GM12865 (cell line): ENCODE measurements at regions not wholly inside any gene's neighbourhood (a gene's known extent, or its start where the extent isn't known, plus 50 kb on each side); places are given as distances from the start of the nearest gene placed in this dataset.

ENCODE experiments used
- DNase-seq: peaks from one replicate; pipeline ENCODE4 v3.0.0; 2010; ENCODE audit warnings: low read depth
- H3K4me3 ChIP-seq: 2 replicates; pipeline ENCODE4 v1.5.1; 2011; ENCODE audit warnings: mild to moderate bottlenecking, low read depth, low read length, control low read depth
- CTCF ChIP-seq: IDR thresholded peaks from 2 replicates; pipeline ENCODE4 v1.5.1; 2011; ENCODE audit warnings: low read length, control low read depth, low read depth, inconsistent platforms; ENCODE audit not compliant: insufficient read depth; ENCODE audit errors: missing control alignments

GRCh38 chr9:115357821-115358220 lies 239.9 kb upstream of the TNC start:
- DNase-seq = no peak
- no peak overlapping the region for H3K4me3 ChIP-seq
- TF ChIP-seq CTCF = no peak

DNA sequence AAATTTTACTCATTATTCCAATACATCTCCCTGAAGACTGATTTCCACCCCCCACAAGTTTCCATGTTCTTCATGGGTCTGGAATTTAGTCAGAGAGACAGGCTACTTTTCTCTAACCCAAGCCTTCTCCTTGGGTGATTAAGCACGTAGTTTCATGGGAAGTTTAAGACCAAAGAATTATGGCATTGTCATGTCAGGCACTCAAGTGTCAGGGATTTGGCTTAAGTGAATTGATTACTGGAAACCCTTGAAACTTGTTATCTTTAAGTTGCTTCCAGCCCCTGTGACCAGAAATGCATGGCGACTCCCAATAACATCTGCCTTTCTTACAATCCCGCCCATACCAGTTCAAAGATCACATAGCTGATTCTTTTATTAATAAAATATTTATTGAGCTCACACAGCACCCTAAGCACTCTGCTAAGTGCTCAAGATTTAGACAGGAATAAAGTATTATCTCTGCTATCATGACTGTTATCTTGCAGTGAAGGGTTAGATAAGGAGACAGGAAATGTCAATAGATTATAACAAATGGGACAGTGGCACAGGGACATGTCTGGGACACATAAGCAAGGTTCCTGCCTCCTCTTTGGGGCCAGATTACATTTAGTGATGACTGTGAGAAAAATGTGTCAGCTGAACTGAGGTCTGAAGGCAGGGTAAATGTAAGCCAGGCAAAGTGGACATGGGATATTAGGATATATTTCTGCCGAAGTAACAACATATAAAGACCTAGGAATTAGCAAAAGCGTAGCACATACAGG lies 241.2 kb upstream of the TNC start:
- DNase-seq = no peak
- TF ChIP-seq CTCF = no peak
- no peak overlapping the region for H3K4me3 ChIP-seq

- H3K4me3 ChIP-seq = no peak overlapping the region
- no peak for DNase-seq
- no peak for TF ChIP-seq CTCF
Observed at GRCh38 chr9:115360122-115360521, 242.2 kb upstream of the TNC start.

GRCh38 chr9:115362101-115362500 lies 244.1 kb upstream of the TNC start:
- H3K4me3 ChIP-seq = no peak overlapping the region
- no peak for TF ChIP-seq CTCF
- no peak for DNase-seq

- TF ChIP-seq CTCF = no peak
- H3K4me3 ChIP-seq = no peak overlapping the region
- DNase-seq = no peak
Observed at GRCh38 chr9:115362640-115363039, 244.7 kb upstream of the TNC start.

- H3K4me3 ChIP-seq = no peak overlapping the region
- DNase-seq = no peak
- no peak for TF ChIP-seq CTCF
Observed at GRCh38 chr9:115364991-115365390, 247.0 kb upstream of the TNC start.

DNA sequence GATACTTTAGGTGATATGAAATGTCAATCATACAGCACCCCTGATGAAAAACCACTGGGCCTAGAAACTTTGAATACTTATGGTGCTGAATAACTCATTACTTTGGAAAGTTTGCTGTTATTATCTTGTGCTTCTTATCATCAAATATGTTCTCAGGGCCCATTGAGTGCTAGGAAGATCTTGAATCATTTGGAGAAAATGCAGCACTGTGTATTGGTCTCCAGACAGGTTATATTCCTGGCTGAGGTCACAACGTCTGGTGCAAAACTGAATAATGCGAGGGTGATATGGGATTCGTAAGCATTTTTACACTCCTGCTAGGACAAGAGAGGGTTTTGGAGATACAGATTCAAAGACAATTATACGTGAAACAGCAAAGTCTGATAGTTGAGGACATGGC lies 249.4 kb upstream of the TNC start:
- no peak for TF ChIP-seq CTCF
- H3K4me3 ChIP-seq = no peak overlapping the region
- no peak for DNase-seq
